ENCODE measurements at regions not wholly inside any gene's neighbourhood (a gene's known extent, or its start where the extent isn't known, plus 50 kb on each side); places are given as distances from the start of the nearest gene placed in this dataset.

GRCh38 chr13:105462098-105462497 is 1073.4 kb downstream of the EFNB2 start:
- H3K27ac ChIP-seq = no peak overlapping the region
- H4K20me1 ChIP-seq (ENCODE audit: insufficient read depth) = no peaks in the 10 kb centered on the region
- H3K4me2 ChIP-seq = no peak overlapping the region
- H3K9ac ChIP-seq = no peak overlapping the region
- H2AFZ ChIP-seq (ENCODE audit: low read depth) = no peak overlapping the region
- H3K79me2 ChIP-seq (ENCODE audit: insufficient read depth, low read depth) = no peaks in the 10 kb centered on the region
- no peak overlapping the region for H3K4me3 ChIP-seq (IDR thresholded peaks at IDR 0.05; ENCODE audit: insufficient read depth, low read depth, low read length)
- no peaks in the 10 kb centered on the region for H3K4me1 ChIP-seq (ENCODE audit: low read depth, poor library complexity, severe bottlenecking)
- H3K36me3 ChIP-seq (ENCODE audit: insufficient read depth) = no peaks in the 10 kb centered on the region
- no peaks in the 10 kb centered on the region for H3K27me3 ChIP-seq (ENCODE audit: insufficient read depth, low read depth)
- TF ChIP-seq, protein P1, sequence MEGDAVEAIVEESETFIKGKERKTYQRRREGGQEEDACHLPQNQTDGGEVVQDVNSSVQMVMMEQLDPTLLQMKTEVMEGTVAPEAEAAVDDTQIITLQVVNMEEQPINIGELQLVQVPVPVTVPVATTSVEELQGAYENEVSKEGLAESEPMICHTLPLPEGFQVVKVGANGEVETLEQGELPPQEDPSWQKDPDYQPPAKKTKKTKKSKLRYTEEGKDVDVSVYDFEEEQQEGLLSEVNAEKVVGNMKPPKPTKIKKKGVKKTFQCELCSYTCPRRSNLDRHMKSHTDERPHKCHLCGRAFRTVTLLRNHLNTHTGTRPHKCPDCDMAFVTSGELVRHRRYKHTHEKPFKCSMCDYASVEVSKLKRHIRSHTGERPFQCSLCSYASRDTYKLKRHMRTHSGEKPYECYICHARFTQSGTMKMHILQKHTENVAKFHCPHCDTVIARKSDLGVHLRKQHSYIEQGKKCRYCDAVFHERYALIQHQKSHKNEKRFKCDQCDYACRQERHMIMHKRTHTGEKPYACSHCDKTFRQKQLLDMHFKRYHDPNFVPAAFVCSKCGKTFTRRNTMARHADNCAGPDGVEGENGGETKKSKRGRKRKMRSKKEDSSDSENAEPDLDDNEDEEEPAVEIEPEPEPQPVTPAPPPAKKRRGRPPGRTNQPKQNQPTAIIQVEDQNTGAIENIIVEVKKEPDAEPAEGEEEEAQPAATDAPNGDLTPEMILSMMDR (conservative IDR thresholded peaks at IDR 0.05; ENCODE audit: low read depth, low read length) = no peak

GRCh38 chr13:105452895-105453294 is 1082.6 kb downstream of the EFNB2 start:
- no peak overlapping the region for H3K4me2 ChIP-seq
- no peak overlapping the region for H3K4me3 ChIP-seq (IDR thresholded peaks at IDR 0.05; ENCODE audit: insufficient read depth, low read depth, low read length)
- TF ChIP-seq, protein P1 (conservative IDR thresholded peaks at IDR 0.05; ENCODE audit: low read depth, low read length) = no peak
- H4K20me1 ChIP-seq (ENCODE audit: insufficient read depth) = no peaks in the 10 kb centered on the region
- no peak overlapping the region for H3K9ac ChIP-seq
- no peaks in the 10 kb centered on the region for H3K4me1 ChIP-seq (ENCODE audit: low read depth, poor library complexity, severe bottlenecking)
- H3K36me3 ChIP-seq (ENCODE audit: insufficient read depth) = no peaks in the 10 kb centered on the region
- no peak overlapping the region for H2AFZ ChIP-seq (ENCODE audit: low read depth)
- H3K27me3 ChIP-seq (ENCODE audit: insufficient read depth, low read depth) = no peaks in the 10 kb centered on the region
- no peak overlapping the region for H3K27ac ChIP-seq
- no peaks in the 10 kb centered on the region for H3K79me2 ChIP-seq (ENCODE audit: insufficient read depth, low read depth)

GRCh38 chr13:105450784-105451183 is 1084.7 kb downstream of the EFNB2 start:
- no peak overlapping the region for H3K4me3 ChIP-seq (IDR thresholded peaks at IDR 0.05; ENCODE audit: insufficient read depth, low read depth, low read length)

GRCh38 chr13:105448811-105449210 is 1086.7 kb downstream of the EFNB2 start:
- H3K79me2 ChIP-seq (ENCODE audit: insufficient read depth, low read depth) = no peaks in the 10 kb centered on the region
- TF ChIP-seq, protein P1 (conservative IDR thresholded peaks at IDR 0.05; ENCODE audit: low read depth, low read length) = no peak

More at GRCh38 chr13:105450784-105451183, 1084.7 kb downstream of the EFNB2 start:
- Histone ChIP-seq H2AFZ (ENCODE audit: low read depth) (no peak overlapping the region), H3K4me1 (ENCODE audit: low read depth, poor library complexity, severe bottlenecking) (peaks cover 4% of the 10 kb centered on the region), H4K20me1 (ENCODE audit: insufficient read depth) (no peaks in the 10 kb centered on the region), H3K9ac (no peak overlapping the region), H3K79me2 (ENCODE audit: insufficient read depth, low read depth) (no peaks in the 10 kb centered on the region), H3K4me2 (no peak overlapping the region), H3K36me3 (ENCODE audit: insufficient read depth) (no peaks in the 10 kb centered on the region), H3K27me3 (ENCODE audit: insufficient read depth, low read depth) (no peaks in the 10 kb centered on the region), H3K27ac (no peak overlapping the region)
- TF ChIP-seq, protein P1 (conservative IDR thresholded peaks at IDR 0.05; ENCODE audit: low read depth, low read length) = no peak

More at GRCh38 chr13:105448811-105449210, 1086.7 kb downstream of the EFNB2 start:
- H3K9ac ChIP-seq = no peak overlapping the region
- no peaks in the 10 kb centered on the region for H3K36me3 ChIP-seq (ENCODE audit: insufficient read depth)
- H3K4me1 ChIP-seq (ENCODE audit: low read depth, poor library complexity, severe bottlenecking) = peaks cover 4% of the 10 kb centered on the region
- no peaks in the 10 kb centered on the region for H3K27me3 ChIP-seq (ENCODE audit: insufficient read depth, low read depth)
- no peak overlapping the region for H3K4me3 ChIP-seq (IDR thresholded peaks at IDR 0.05; ENCODE audit: insufficient read depth, low read depth, low read length)
- no peak overlapping the region for H2AFZ ChIP-seq (ENCODE audit: low read depth)
- H3K27ac ChIP-seq = no peak overlapping the region
- no peak overlapping the region for H3K4me2 ChIP-seq
- H4K20me1 ChIP-seq (ENCODE audit: insufficient read depth) = no peaks in the 10 kb centered on the region

All from KMS-11 (cell line).